ENCODE measurements at regions not wholly inside any gene's neighbourhood (a gene's known extent, or its start where the extent isn't known, plus 50 kb on each side); places are given as distances from the start of the nearest gene placed in this dataset.

DNA sequence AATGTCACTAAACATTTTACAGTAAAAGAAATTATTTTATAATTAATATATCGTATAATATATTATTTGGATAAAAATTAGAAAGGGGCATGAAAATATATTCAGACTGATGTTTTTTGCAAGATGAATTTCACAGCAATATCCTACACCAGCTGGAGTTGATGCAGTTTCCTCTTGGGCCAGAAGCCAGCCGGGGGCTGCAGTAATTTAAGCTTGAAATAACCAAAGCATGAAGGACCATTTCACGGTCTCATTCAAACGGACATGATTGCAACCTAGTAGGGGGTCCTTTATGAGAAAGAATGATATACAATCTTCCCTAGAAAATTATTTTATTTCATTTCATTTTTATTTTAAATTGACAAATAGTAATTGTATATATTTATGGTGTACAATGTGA lies 797.2 kb upstream of the PCDH9 start:
- no peak for ATAC-seq (ENCODE audit: low read depth)
- TF ChIP-seq, protein P1, sequence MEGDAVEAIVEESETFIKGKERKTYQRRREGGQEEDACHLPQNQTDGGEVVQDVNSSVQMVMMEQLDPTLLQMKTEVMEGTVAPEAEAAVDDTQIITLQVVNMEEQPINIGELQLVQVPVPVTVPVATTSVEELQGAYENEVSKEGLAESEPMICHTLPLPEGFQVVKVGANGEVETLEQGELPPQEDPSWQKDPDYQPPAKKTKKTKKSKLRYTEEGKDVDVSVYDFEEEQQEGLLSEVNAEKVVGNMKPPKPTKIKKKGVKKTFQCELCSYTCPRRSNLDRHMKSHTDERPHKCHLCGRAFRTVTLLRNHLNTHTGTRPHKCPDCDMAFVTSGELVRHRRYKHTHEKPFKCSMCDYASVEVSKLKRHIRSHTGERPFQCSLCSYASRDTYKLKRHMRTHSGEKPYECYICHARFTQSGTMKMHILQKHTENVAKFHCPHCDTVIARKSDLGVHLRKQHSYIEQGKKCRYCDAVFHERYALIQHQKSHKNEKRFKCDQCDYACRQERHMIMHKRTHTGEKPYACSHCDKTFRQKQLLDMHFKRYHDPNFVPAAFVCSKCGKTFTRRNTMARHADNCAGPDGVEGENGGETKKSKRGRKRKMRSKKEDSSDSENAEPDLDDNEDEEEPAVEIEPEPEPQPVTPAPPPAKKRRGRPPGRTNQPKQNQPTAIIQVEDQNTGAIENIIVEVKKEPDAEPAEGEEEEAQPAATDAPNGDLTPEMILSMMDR (IDR thresholded peaks at IDR 0.05): no peak
- POLR2A ChIA-PET: no interaction called here
- H3K4me3 Mint-ChIP-seq: no peak overlapping the region
- H3K9me3 Mint-ChIP-seq: peaks cover 4% of the 10 kb centered on the region
- intact Hi-C loops (cut with micrococcal nuclease): no loop called here
- DNase-seq: no peak
- H3K4me1 Mint-ChIP-seq: no peaks in the 10 kb centered on the region
- no peaks in the 10 kb centered on the region for H3K36me3 Mint-ChIP-seq (ENCODE audit: low read depth)
- H3K27me3 Mint-ChIP-seq: no peaks in the 10 kb centered on the region
- H3K27ac Mint-ChIP-seq: no peak overlapping the region
- CTCF ChIA-PET: no interaction called here

DNA sequence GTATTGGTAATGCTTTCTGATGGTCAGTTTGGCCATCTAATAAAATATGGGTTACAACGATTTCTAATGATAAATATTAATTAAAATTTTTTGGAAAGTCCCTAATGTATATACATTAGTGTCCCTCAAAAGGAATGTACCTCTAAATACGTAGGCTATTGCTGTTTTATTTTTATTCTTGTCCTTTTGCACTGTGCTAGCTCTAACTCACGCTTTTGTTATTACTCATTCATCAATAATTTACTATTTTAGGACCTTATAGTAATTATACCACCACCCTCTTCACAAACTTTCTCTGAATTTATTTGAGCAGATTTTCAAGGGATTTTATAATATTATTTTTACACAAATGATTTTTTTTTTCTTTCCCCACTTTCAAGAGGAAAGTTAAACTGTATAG lies 795.9 kb upstream of the PCDH9 start:
- TF ChIP-seq, protein P1 (IDR thresholded peaks at IDR 0.05): no peak
- H3K27ac Mint-ChIP-seq: no peak overlapping the region
- H3K4me1 Mint-ChIP-seq: no peaks in the 10 kb centered on the region
- ATAC-seq (ENCODE audit: low read depth) (no peak), DNase-seq (no peak)
- ChIA-PET CTCF (no interaction called here), POLR2A (no interaction called here)
- H3K9me3 Mint-ChIP-seq: peaks cover 5% of the 10 kb centered on the region
- no peak overlapping the region for H3K4me3 Mint-ChIP-seq
- intact Hi-C loops (cut with micrococcal nuclease): no loop called here
- no peaks in the 10 kb centered on the region for H3K36me3 Mint-ChIP-seq (ENCODE audit: low read depth)
- no peaks in the 10 kb centered on the region for H3K27me3 Mint-ChIP-seq

DNA sequence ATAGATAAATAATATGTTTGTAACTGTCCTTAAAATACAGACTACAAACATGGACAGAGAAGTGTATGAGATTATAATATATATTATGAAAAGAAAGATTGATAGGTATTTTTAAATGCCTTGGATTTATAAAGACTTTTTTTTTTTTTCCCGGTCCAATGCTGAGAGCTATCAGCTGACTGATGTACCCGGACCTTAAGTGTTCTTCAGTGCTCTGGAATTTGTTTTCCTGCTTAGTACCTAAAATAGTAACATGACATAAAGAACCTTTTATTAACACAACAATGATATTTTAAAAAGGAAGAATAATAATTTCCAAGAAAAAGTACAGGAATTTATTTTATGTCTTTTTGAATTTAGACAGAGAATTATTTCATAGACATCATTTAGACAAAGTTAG lies 795.5 kb upstream of the PCDH9 start:
- DNase-seq: no peak
- TF ChIP-seq, protein P1 (IDR thresholded peaks at IDR 0.05): no peak
- CTCF ChIA-PET: no interaction called here
- POLR2A ChIA-PET: no interaction called here
- H3K4me1 Mint-ChIP-seq: no peaks in the 10 kb centered on the region
- intact Hi-C loops (cut with micrococcal nuclease): no loop called here
- no peak overlapping the region for H3K4me3 Mint-ChIP-seq
- ATAC-seq (ENCODE audit: low read depth): no peak
- H3K9me3 Mint-ChIP-seq: peaks cover 2% of the 10 kb centered on the region
- H3K27ac Mint-ChIP-seq: no peak overlapping the region
- H3K36me3 Mint-ChIP-seq (ENCODE audit: low read depth): no peaks in the 10 kb centered on the region
- H3K27me3 Mint-ChIP-seq: no peaks in the 10 kb centered on the region

DNA sequence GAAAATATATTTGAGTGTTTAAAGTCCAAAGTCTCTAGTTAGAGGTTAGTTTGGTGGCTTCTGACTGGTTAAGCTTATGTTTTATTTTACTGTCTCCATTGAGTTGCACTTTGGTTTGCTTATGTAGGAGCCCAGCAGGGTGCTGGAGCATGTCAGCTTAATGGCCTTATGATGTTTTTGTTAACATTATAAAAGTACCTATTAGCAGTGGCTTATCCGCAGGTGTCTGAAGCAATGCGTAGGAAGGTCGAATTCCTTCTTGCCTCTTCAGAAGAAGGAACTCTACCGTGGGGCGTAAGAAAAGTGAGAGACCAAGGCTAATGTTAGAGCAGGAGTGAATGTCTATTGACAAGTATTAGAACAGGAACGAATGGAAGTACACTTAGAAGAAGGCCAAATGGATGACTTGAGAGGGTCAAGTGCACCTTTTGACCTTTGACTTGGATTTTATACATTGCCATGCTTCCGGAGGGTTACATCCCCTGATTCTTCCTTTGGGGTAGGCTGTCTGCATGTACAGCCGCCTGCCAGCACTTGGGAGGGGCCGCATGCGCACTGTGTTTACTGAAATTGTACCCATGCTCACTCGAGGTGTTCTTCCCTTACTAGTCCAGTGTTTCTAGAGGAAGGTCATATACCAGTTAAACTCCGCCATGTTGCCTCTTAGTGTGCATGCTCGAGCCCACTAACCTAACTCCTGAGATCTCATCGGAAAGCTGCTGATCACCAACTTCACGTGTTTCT lies 793.9 kb upstream of the PCDH9 start:
- DNase-seq (no peak), ATAC-seq (ENCODE audit: low read depth) (no peak)
- Mint-ChIP-seq H3K27ac (no peak overlapping the region), H3K9me3 (peaks cover 7% of the 10 kb centered on the region), H3K4me3 (no peak overlapping the region), H3K36me3 (ENCODE audit: low read depth) (no peaks in the 10 kb centered on the region), H3K27me3 (no peaks in the 10 kb centered on the region), H3K4me1 (no peaks in the 10 kb centered on the region)
- intact Hi-C loops (cut with micrococcal nuclease): no loop called here
- ChIA-PET POLR2A (interaction anchor here (0.7 kb wide), 1 partner anchor 10 kb away, joined by 4 read pairs; no protein-coding TSS in a partner anchor), CTCF (no interaction called here)
- TF ChIP-seq, protein P1 (IDR thresholded peaks at IDR 0.05): no peak

DNA sequence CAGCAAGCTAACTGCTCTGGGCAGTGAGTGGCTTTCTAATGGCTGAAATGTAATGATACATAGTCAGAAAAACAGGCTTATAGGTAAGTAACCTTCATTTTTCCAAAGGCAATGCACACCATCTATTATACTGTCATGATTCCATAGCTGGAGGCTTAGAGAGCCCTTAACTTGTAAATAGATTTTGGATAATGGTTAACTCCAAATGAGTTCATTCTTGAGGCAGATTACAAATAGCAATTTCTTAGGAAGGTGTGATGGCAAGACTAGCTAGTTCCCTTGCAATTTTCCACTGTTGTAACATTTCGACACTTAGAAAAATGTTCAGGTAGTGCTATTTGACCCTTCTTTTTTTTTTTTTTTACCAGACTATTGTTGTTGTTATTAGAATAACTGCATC lies 789.8 kb upstream of the PCDH9 start:
- POLR2A ChIA-PET: no interaction called here
- TF ChIP-seq, protein P1 (IDR thresholded peaks at IDR 0.05): no peak
- intact Hi-C loops (cut with micrococcal nuclease): no loop called here
- H3K27me3 Mint-ChIP-seq: no peaks in the 10 kb centered on the region
- peaks cover 7% of the 10 kb centered on the region for H3K9me3 Mint-ChIP-seq
- H3K36me3 Mint-ChIP-seq (ENCODE audit: low read depth): no peaks in the 10 kb centered on the region
- DNase-seq (no peak), ATAC-seq (ENCODE audit: low read depth) (no peak)
- CTCF ChIA-PET: no interaction called here
- H3K27ac Mint-ChIP-seq: no peak overlapping the region
- no peaks in the 10 kb centered on the region for H3K4me1 Mint-ChIP-seq
- H3K4me3 Mint-ChIP-seq: no peak overlapping the region

Measured in activated B cell treated with CpG ODN at 0.5 μM for 24 hours (primary cell).